OCI-LY7 (cell line): ENCODE measurements at regions not wholly inside any gene's neighbourhood (a gene's known extent, or its start where the extent isn't known, plus 50 kb on each side); places are given as distances from the start of the nearest gene placed in this dataset.

Experiments
- BruUV-seq: library from RNA; stranded (reverse); fragments of 400-500 nt; replicated peaks from 2 replicates; lab custom pipeline; 2021; lab: Mats Ljungman, UMichigan
- CTCF ChIA-PET: fragments of 300-600 bp; sonication (Branson Sonifier 250); formaldehyde crosslinking; loops from one replicate; lab custom pipeline; 2022; ENCODE audit warnings: antibody characterized with exemption; ENCODE audit not compliant: unreplicated experiment; lab: Charles Lee
- POLR2A ChIA-PET: fragments of 300-600 bp; sonication (Branson Sonifier 250); formaldehyde crosslinking; loops from one replicate; lab custom pipeline; 2022; ENCODE audit warnings: antibody characterized with exemption; lab: Charles Lee
- DNase-seq: peaks from one replicate; pipeline ENCODE4 v3.0.0-alpha.2; 2015; ENCODE audit warnings: low spot score
- H2AFZ ChIP-seq: fragments of 200-600 bp; sonication (generic), shearing (Covaris generic); 2 replicates; pipeline ENCODE4 v1.6.1; 2014; ENCODE audit warnings: mild to moderate bottlenecking, antibody characterized with exemption, low read length, moderate library complexity
- H3K27ac ChIP-seq: fragments of 200-600 bp; sonication (generic); 2 replicates; pipeline ENCODE4 v1.5.1; 2014; ENCODE audit warnings: mixed run types, low read depth, mild to moderate bottlenecking, moderate library complexity, low read length, inconsistent platforms; ENCODE audit not compliant: poor library complexity, severe bottlenecking
- H3K36me3 ChIP-seq: fragments of 200-600 bp; sonication (generic); 2 replicates; pipeline ENCODE4 v1.6.1; 2014; ENCODE audit warnings: mild to moderate bottlenecking, antibody characterized with exemption, low read length, moderate library complexity, mixed read lengths; ENCODE audit not compliant: insufficient read depth
- H3K4me1 ChIP-seq: fragments of 200-600 bp; sonication (generic); 2 replicates; pipeline ENCODE4 v1.5.1; 2014; ENCODE audit warnings: mild to moderate bottlenecking, low read length; ENCODE audit not compliant: insufficient read depth, poor library complexity, severe bottlenecking
- H3K4me2 ChIP-seq: fragments of 200-600 bp; sonication (generic); 2 replicates; pipeline ENCODE4 v1.6.1; 2014; ENCODE audit warnings: mild to moderate bottlenecking, low read length
- H3K4me3 ChIP-seq: fragments of 200-600 bp; sonication (generic); 2 replicates; pipeline ENCODE4 v1.5.1; 2014; ENCODE audit warnings: mild to moderate bottlenecking, low read depth, low read length; ENCODE audit not compliant: poor library complexity, severe bottlenecking
- H3K79me2 ChIP-seq: fragments of 200-600 bp; sonication (generic); 2 replicates; pipeline ENCODE4 v1.6.1; 2016; ENCODE audit warnings: low read depth, mild to moderate bottlenecking, low read length, moderate library complexity, mixed read lengths; ENCODE audit not compliant: insufficient read depth
- H3K9me2 ChIP-seq: fragments of 200-600 bp; sonication (generic); 2 replicates; pipeline ENCODE4 v1.6.1; 2016; ENCODE audit warnings: mild to moderate bottlenecking, low read length, mixed read lengths; ENCODE audit not compliant: insufficient read depth
- H3K9me3 ChIP-seq: fragments of 200-600 bp; sonication (generic); 2 replicates; pipeline ENCODE4 v1.6.1; 2014; ENCODE audit warnings: mild to moderate bottlenecking, mixed run types, low read length, mixed read lengths
- H4K20me1 ChIP-seq: fragments of 200-600 bp; sonication (generic); 2 replicates; pipeline ENCODE4 v1.6.1; 2014; ENCODE audit warnings: mild to moderate bottlenecking, antibody characterized with exemption, low read length, moderate library complexity, mixed read lengths; ENCODE audit not compliant: insufficient read depth
- CTCF ChIP-seq: fragments of 200-600 bp; sonication (generic); conservative IDR thresholded peaks from 2 replicates; pipeline ENCODE4 v1.5.1; 2014; ENCODE audit warnings: mild to moderate bottlenecking, antibody characterized with exemption, low read length, moderate library complexity, mixed read lengths
- EZH2phosphoT487 ChIP-seq: fragments of 200-600 bp; sonication (generic); IDR thresholded peaks from 2 replicates; pipeline ENCODE4 v1.6.1; 2018; ENCODE audit warnings: low read depth, borderline replicate concordance, mild to moderate bottlenecking, mixed run types, antibody characterized with exemption, low read length, moderate library complexity, mixed read lengths
- intact Hi-C: fragments of 100-400 bp; cut with micrococcal nuclease; formaldehyde crosslinking; loops from one replicate; pipeline ENCODE4 v1.10.0; 2022; ENCODE audit not compliant: unreplicated experiment

- POLR2A ChIA-PET = no interaction called here
- BruUV-seq = no TSS peak
- Histone ChIP-seq H3K9me2 (no peaks in the 10 kb centered on the region; the same call in 1 of the 2 replicates), H3K4me1 (no peaks in the 10 kb centered on the region), H3K4me2 (no peak overlapping the region), H3K4me3 (no peak overlapping the region), H4K20me1 (no peaks in the 10 kb centered on the region), H3K79me2 (no peaks in the 10 kb centered on the region), H3K27ac (no peak overlapping the region), H3K36me3 (no peaks in the 10 kb centered on the region), H3K9me3 (no peaks in the 10 kb centered on the region), H2AFZ (no peak overlapping the region)
- DNase-seq = no peak
- TF ChIP-seq EZH2phosphoT487 = no peak
- no peak for TF ChIP-seq CTCF
- intact Hi-C loops = no loop called here
- CTCF ChIA-PET = no interaction called here
Measured at GRCh38 chr13:74398599-74398998, 264.4 kb upstream of the KLF12 start.

- Histone ChIP-seq H3K4me2 (no peak overlapping the region), H3K4me3 (no peak overlapping the region), H2AFZ (no peak overlapping the region), H3K9me3 (no peaks in the 10 kb centered on the region), H3K27ac (no peak overlapping the region), H3K4me1 (no peaks in the 10 kb centered on the region), H3K9me2 (no peaks in the 10 kb centered on the region; the same call in 1 of the 2 replicates), H3K79me2 (no peaks in the 10 kb centered on the region), H3K36me3 (no peaks in the 10 kb centered on the region), H4K20me1 (no peaks in the 10 kb centered on the region)
- ChIA-PET CTCF (no interaction called here), POLR2A (interaction anchor here (0.6 kb wide), 1 partner anchor 672 kb away, joined by 3 read pairs; no protein-coding TSS in a partner anchor)
- intact Hi-C loops = no loop called here
- no peak for DNase-seq
- TF ChIP-seq EZH2phosphoT487 (no peak), CTCF (no peak)
- no TSS peak for BruUV-seq
Measured at GRCh38 chr13:74389056-74389455, 254.9 kb upstream of the KLF12 start.

GRCh38 chr13:74388626-74389025, 254.4 kb upstream of the KLF12 start:
- CTCF ChIA-PET = no interaction called here
- Histone ChIP-seq H3K27ac (no peak overlapping the region), H3K9me2 (no peaks in the 10 kb centered on the region), H2AFZ (no peak overlapping the region), H3K4me3 (no peak overlapping the region), H3K9me3 (no peaks in the 10 kb centered on the region), H3K4me2 (no peak overlapping the region), H3K4me1 (no peaks in the 10 kb centered on the region), H3K36me3 (no peaks in the 10 kb centered on the region), H3K79me2 (no peaks in the 10 kb centered on the region), H4K20me1 (no peaks in the 10 kb centered on the region)
- POLR2A ChIA-PET = interaction anchor here (0.6 kb wide), 1 partner anchor 672 kb away, joined by 3 read pairs; no protein-coding TSS in a partner anchor
- DNase-seq = no peak
- intact Hi-C loops = no loop called here
- TF ChIP-seq CTCF (0 out of 2 replicates have a peak, but pooled peaks have one; percentile 17), EZH2phosphoT487 (no peak)
- no TSS peak for BruUV-seq
